GM20000 (cell line): ENCODE measurements at regions not wholly inside any gene's neighbourhood (a gene's known extent, or its start where the extent isn't known, plus 50 kb on each side); places are given as distances from the start of the nearest gene placed in this dataset.

ENCODE experiments used
- DNase-seq: peaks from one replicate; pipeline ENCODE4 v3.0.0; 2012; ENCODE audit warnings: low spot score
- CTCF ChIP-seq: IDR thresholded peaks from 2 replicates; pipeline ENCODE4 v1.5.1; 2012; ENCODE audit warnings: mild to moderate bottlenecking, control low read depth; ENCODE audit errors: extremely low read depth, missing control alignments

GRCh38 chr5:125695996-125696655, 727.1 kb upstream of the GRAMD2B start:
- DNase-seq = no peak
- no peak for TF ChIP-seq CTCF

- no peak for DNase-seq
- TF ChIP-seq CTCF = no peak
Measured at GRCh38 chr5:125696762-125697161, 726.4 kb upstream of the GRAMD2B start.

GRCh38 chr5:125698420-125698819, 724.8 kb upstream of the GRAMD2B start:
- DNase-seq = no peak
- TF ChIP-seq CTCF = no peak

- DNase-seq = no peak
- no peak for TF ChIP-seq CTCF
Measured at GRCh38 chr5:125699860-125700259, 723.3 kb upstream of the GRAMD2B start.

GRCh38 chr5:125700380-125700861, 722.8 kb upstream of the GRAMD2B start:
- DNase-seq = no peak
- TF ChIP-seq CTCF = no peak

GRCh38 chr5:125703616-125704015, 719.6 kb upstream of the GRAMD2B start:
- DNase-seq = no peak
- TF ChIP-seq CTCF = no peak

- DNase-seq = no peak
- no peak for TF ChIP-seq CTCF
Measured at GRCh38 chr5:125704888-125705287, 718.3 kb upstream of the GRAMD2B start.
